ENCODE measurements at regions not wholly inside any gene's neighbourhood (a gene's known extent, or its start where the extent isn't known, plus 50 kb on each side); places are given as distances from the start of the nearest gene placed in this dataset.

DNA sequence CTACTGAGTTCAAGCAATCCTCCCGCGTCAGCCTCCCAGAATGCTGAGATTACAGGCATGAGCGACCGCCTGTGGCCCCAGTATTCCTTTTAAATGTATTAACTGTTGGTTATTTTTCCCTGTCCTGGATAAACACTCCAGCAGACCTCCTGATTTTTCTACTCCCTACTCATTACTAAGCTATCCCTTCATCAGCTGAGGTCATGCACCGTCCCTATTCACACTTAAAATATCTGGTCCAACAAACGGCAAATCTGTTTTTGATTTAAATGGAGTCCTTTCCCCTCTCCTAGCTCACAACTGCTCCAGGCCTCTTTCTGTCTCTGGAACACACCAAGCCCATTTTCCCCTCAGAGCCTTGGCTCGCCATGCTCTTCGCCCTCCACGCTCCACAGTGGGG, 1003.3 kb upstream of the TMEM132C start:
- TF ChIP-seq CTCF (conservative IDR thresholded peaks at IDR 0.05), result no peak
- no peak for TF ChIP-seq EZH2 (IDR thresholded peaks at IDR 0.05; ENCODE audit: low read depth)
